Gastroesophageal sphincter (tissue), 3 donors: ENCODE measurements at regions not wholly inside any gene's neighbourhood (a gene's known extent, or its start where the extent isn't known, plus 50 kb on each side); places are given as distances from the start of the nearest gene placed in this dataset.

Experiments used
- CTCF ChIP-seq, 4 experiments: fragments of 200-600 bp in 2 of 4; fragments of 450-650 bp in 2 of 4; sonication (generic) in 1 of 4; IDR thresholded peaks; one replicate each; pipeline ENCODE4 v1.5.1; 2017 to 2019; ENCODE audit warnings: antibody characterized with exemption in 4 of 4, mild to moderate bottlenecking in 2 of 4, moderate library complexity in 2 of 4
- EP300 ChIP-seq: sonication (generic); formaldehyde crosslinking; IDR thresholded peaks from one replicate; pipeline ENCODE4 v1.6.1; 2017; ENCODE audit warnings: antibody characterized with exemption, mild to moderate bottlenecking
- POLR2A ChIP-seq, 2 donors: fragments of 450-650 bp; IDR thresholded peaks; one replicate each; pipeline ENCODE4 v1.6.1; 2017; ENCODE audit warnings: antibody characterized with exemption in 2 of 2, mild to moderate bottlenecking in 2 of 2, moderate library complexity in 1 of 2

GRCh38 chr17:55620023-55620422 is 102.6 kb downstream of the TMEM100 start:
- TF ChIP-seq POLR2A (IDR thresholded peaks at IDR 0.05) (no peak), CTCF (IDR thresholded peaks at IDR 0.05) (no peak), EP300 (no peak)
